HL-60/S4 treated with phorbol 12-myristate 13-acetate at 8.2 ng/mL for 4 days and 3 days (cell line): ENCODE measurements at regions not wholly inside any gene's neighbourhood (a gene's known extent, or its start where the extent isn't known, plus 50 kb on each side); places are given as distances from the start of the nearest gene placed in this dataset.

Experiments used
- in situ Hi-C: fragments of 300-500 bp; cut with MboI; formaldehyde crosslinking; loops from 2 replicates; pipeline ENCODE4 v1.15.0; 2022; ENCODE audit warnings: low sequenced_read_pairs

DNA sequence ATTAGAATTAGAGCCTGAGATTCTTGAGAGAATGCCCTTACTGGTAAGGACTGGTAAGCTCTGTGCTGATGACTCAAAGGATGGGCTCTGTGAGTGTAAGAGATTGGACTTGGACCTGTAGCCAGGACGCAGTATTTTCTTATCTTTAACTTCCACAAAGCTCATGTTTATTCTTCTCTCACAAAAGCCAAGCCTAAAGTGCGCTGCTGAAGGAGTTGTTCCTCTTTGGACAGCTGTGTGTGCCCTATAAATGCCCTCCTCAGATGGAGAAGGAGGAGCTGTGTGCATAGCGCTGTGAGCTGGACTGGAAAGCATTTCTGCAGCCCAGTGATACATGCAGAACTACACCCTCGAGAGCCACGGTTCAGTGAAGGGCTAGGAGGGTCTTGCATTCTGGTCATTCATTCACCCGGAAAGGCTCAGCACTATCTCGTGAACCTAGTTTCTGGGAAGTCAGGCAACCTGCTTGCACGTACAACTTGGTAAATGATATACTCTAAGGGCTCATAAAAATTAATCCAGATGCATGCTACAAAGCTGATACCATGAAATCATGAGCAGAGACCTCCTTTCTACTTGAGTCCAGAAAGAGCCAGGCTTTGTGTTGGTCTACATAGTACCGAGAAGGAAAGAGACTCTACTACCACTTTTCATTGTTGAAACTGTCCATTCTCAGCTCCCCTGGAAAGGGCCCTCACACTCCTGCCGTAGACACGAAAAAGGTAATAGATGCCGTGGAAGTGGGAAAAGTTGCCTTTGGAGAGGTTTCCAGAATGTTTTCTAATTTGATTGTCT, 103.0 kb upstream of the TBL1XR1 start:
- in situ Hi-C loops, result no loop called here

DNA sequence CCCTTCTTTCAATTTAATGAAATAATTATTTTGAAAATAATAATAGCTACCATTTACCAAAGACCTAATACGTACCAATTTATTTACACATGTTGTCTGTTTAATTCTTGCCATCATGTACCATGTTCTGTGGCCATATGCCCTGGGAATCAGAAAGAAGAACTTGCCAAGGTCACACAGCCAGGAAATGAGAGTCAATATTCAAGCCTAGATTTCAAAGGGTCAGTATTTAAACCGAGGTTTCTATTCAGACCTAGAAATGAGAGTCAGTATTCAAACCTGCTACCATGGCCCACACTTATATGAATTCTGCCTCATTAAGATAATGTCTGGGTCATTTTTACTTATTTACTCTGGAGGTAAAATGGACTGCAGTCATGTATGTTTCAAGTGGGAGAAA, 103.6 kb upstream of the TBL1XR1 start:
- in situ Hi-C loops, result no loop called here

DNA sequence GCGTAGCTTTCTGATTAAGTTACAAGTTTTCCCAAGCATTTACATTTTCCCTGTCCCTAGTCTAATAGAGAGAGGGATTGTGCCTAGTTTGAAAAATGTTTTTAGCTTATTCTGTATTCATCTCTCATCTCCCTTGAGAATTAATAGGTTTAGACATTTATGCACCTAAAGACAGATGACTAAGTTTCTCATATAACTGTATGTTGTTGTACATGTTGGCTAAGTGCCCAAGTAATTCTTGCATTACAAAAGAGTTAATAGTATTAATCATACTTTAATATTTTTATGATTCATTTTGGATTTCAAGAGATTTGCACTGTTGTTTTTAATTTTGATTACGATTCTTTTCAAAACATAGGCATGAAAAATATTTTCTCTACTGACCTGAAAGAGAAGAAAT, 109.0 kb upstream of the TBL1XR1 start:
- in situ Hi-C loops, result no loop called here

DNA sequence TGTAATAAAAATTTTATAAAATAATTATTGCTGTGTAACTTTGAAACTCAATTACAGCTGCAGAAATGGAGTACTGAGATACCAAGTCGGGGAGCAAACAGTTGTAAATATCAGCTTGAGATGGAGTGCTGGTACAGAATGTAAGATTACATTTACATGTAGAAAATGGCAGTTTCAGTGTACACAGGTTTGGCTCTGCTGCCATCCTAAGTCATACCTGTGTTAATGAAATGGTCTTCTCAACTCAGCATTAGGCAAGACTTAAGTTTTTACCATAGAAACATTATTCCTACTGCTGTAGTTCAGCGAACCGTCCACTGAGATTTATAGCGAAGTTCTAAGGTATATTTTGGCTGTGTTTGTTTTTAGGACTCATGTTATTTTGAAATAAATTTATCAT, 110.1 kb upstream of the TBL1XR1 start:
- in situ Hi-C loops, result no loop called here

DNA sequence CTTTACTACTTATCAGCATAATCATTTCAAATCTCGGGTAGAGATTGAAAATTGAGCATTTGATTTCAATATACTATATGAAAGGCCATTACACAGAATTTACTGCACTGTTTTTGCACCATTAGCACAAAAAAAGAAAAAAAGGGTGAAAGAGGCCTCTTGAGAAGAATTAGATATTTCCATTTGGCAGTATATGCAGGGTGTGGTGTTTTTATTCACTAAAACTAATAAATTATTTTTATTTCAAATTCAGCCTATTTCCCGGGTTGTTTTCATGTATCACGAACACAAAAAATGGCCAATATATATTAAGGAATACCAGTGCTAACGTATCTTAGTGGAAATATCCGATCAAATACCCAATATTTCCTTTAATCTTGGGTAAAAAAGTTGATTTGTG, 110.5 kb upstream of the TBL1XR1 start:
- in situ Hi-C loops, result no loop called here

DNA sequence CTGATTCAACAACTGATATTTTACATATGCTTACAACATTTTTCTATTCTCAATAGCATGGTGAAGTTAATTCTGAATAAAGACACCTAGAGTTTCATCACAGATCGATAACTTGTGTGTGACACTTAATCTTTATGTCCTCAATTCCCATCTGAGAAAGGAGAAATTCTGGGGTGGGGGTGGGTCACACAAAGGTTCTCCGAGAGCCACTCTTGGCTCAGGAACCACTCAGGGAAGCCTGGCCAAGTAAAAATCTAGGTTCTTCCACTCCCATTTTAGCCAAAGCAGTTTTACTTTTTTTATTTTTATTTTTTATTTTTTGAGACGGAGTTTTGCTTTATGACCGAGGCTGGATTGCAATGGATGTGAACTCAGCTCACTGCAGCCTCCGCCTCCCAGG, 111.0 kb upstream of the TBL1XR1 start:
- in situ Hi-C loops, result no loop called here

DNA sequence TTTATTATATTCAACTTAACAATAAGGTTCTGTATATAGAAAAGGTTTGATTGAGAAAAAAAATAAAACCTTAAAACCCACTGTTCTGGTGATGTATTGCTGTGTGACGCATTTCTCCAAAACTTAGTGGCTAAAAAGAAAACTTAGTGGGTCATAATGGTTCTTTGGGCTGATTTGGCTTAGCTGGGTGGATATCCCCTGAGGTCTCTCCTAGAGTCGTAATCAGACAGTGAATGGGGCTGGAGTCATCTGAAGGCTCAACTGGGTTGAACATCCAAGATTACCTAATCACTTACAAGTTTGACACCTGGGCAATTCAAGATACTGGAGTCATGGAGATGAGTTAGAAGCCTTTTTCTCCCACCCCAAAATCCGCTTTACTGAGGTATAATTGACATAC, 111.6 kb upstream of the TBL1XR1 start:
- in situ Hi-C loops, result no loop called here

DNA sequence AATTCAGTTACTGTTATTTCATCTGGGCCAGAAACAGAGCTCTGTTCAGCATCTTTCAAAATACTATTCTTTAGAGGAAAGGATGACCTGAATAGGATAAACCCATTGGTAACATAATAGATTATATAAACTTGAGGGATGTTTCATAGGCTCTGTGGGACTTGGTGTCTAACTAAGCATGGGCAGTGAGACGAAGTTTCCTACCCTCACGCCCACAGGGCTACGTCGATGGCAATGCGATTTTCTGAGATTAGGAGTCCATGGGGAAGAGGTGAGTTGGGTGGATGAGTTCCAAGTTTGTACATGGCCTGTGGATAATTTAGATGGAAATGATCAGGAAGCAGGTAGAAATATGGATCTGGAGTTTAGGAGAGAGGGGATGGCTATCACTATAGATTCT, 115.2 kb upstream of the TBL1XR1 start:
- in situ Hi-C loops, result no loop called here

DNA sequence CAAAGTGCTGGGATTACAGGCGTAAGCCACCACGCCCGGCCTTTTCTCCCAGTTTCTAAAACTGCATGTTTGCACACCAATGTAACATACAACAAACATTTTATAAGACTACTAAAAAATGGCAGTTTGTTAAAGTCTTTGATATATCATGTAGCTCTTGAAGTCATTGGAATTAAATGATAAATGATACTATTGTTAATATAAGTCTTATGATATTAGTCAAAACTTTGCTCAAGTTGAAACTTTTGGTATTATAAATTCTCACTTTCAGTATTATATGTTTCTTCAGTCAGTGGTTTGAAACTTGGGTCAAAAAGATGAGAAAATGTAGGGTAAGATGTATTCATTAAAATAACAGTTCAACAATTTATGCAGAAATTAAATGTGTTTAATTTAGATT, 117.6 kb upstream of the TBL1XR1 start:
- in situ Hi-C loops, result no loop called here

DNA sequence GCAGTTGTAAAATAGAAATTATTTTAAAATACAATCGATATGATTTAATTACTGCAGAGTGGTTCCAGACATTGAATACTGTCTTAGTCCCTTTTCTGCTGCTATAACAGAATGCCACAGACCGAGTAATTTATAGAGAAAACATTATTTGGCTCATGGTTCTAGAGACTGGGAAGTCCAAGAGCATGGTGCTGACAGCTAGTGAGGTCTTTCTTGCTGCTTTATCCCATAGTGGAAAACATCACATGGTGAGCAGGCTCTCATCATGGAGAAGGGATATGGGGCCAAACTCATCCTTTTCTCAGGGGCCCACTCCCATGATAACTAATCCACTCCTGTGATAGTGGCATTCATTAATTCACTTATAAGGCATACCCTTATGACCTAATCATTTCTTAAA, 120.0 kb upstream of the TBL1XR1 start:
- in situ Hi-C loops, result no loop called here

DNA sequence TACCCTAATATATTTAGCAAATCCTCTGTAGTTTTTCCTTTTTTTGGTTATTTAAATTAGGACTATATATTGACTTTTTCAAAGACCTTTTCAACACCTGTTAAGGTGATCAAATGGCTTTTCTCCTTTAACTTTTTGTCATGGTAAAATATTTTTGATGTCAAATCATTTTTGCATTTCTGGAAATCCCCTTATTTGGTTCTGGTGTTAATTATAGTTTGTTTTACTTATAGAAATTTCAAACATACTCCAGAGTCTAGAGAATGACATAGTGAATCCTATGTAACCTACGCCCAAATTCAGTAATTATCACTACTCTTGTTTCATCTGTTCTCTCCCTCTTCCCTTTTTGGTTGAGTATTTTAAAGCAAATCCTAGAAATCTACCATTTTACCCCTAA, 121.3 kb upstream of the TBL1XR1 start:
- in situ Hi-C loops, result no loop called here

DNA sequence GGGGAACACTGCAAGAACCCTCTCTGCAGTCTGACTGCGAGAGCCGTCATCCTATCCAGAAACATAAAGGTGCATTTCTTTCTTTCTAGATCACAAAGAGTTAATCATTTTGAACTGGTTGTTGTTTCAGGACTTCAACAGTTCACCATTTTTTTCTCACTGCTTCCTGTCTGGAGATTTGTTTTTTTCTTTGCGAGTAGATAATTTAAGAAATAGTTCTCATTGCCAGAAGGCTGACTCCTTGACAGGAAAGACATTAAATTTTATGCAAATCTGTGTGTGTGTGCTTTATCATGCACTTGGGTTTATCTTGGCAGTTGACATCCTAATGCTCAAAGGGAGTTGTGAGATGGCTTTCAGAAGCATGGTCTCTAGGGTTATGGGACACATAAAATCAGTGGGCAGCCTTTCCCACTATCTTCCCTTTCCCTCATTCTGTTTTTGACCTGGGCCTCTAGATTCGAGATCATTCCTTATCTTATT, 123.5 kb upstream of the TBL1XR1 start:
- in situ Hi-C loops, result no loop called here

DNA sequence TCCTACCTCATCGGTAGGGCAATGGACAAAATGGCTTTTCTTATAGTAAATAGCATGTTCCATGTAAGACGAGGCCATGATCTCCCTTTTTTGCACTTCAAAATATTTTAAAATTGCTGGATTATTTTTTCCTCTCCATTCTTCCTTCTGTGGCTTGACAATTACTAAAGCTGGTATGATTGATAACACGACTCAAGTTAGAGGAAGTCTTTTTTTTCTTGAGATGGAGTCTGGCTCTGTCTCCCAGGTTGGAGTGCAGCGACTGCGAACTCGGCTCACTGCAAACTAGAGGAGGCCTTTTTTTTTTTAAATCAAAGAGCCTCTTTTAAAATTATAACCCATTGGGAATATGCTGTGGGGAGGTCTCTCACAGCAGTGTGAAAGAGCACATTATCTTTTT, 124.5 kb upstream of the TBL1XR1 start:
- in situ Hi-C loops, result no loop called here

DNA sequence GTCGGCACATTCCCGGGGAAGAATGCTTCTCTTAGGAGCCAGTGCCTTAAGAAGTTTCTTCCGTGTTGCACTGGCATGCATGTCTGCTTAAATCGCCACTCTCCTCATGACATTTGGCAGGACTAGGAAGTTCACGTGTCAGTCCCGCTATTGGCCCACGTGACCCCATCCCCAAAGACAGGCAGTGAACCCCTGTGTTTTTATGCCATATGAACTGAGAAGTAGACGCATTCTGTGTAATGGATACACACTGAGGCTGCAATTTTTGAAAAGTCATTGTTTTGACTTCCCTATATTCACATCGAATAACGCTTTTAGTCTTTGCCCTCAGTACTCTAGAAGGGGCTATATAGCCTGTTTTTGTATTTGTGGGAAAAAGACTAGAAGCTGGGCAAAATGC, 125.6 kb upstream of the TBL1XR1 start:
- in situ Hi-C loops, result no loop called here

DNA sequence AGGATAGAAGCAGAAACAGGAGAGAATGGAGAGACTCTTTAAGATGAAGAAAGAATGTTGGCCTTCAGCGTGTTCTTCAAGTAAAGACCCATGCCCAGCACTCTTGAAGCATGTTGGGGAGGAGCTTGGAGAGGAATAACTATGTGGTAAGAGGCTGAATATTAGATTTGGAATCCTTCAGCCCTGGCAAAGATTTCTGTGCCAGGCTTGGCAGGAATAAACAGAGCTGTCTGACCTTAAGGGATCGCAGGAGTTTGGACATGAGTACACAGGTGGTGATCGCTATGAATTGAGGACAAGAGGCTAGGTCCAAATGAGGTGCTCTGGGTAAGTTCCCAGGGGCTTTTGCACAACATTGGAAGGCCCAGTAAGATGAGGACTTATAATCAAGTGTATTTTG, 132.6 kb upstream of the TBL1XR1 start:
- in situ Hi-C loops, result no loop called here

DNA sequence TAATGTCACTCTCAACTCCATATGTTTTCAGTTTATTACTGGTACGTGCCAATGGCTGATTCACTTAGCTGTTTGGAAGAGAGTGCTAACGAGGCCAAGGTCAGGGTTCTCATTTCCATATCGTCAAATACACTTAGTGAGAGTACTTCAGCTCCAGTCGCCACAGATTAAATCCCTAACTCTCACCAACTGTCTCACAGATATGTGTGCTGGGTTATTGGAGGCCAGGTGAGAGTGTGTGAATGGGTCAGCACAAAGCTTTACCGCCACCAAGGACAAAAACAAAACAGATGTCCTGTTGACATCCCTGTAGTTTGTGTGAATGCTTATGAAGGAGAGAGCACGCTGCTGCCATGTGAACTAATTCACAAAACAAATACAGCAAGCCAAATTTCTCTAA, 133.5 kb upstream of the TBL1XR1 start:
- in situ Hi-C loops, result no loop called here

DNA sequence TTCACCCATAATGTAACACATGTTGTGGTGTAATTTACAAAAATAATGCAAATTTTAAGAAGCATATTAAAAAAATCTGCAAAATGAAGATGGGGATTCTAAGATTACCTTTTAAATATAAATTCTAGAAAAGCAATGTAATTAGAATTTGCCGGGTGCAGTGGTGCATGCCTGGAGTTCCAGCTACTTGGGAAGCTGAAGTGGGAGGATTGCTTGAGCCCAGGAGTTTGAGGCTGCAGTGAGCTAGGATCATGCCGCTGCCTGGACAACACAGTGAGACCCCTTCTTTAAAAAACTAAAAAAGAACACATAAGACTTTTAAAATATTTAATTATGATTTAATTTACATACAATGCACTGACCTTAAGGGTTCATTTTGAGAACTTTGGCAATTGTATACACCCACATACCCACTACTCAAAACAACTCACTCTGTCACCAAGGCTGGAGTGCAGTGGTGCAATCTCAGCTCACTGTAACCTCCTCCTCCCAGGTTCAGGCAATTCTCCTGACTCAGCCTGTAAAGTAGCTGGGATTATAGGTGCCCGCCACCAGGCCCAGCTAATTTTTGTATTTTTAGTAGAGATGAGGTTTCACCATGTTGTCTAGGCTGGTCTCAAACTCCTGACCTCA, 134.0 kb upstream of the TBL1XR1 start:
- in situ Hi-C loops, result no loop called here

DNA sequence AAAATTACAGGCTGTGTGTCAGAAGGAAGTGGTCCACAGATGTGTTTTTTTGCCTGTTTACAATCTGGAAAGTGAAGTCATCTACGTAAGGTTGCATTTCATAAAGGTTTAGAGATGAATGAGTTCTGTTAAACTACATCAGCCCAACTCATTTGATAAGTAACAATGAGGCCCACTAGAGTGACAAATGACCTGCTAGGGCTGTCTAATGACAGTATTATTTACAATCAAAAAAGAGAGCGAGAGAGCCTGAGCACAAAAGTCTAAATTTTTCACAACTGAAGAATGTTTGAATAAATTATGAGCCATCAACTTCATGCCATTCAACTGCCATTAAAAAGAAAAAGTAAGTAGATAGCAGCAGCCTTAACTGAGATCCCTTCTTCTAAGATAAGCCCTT, 135.7 kb upstream of the TBL1XR1 start:
- in situ Hi-C loops, result no loop called here

DNA sequence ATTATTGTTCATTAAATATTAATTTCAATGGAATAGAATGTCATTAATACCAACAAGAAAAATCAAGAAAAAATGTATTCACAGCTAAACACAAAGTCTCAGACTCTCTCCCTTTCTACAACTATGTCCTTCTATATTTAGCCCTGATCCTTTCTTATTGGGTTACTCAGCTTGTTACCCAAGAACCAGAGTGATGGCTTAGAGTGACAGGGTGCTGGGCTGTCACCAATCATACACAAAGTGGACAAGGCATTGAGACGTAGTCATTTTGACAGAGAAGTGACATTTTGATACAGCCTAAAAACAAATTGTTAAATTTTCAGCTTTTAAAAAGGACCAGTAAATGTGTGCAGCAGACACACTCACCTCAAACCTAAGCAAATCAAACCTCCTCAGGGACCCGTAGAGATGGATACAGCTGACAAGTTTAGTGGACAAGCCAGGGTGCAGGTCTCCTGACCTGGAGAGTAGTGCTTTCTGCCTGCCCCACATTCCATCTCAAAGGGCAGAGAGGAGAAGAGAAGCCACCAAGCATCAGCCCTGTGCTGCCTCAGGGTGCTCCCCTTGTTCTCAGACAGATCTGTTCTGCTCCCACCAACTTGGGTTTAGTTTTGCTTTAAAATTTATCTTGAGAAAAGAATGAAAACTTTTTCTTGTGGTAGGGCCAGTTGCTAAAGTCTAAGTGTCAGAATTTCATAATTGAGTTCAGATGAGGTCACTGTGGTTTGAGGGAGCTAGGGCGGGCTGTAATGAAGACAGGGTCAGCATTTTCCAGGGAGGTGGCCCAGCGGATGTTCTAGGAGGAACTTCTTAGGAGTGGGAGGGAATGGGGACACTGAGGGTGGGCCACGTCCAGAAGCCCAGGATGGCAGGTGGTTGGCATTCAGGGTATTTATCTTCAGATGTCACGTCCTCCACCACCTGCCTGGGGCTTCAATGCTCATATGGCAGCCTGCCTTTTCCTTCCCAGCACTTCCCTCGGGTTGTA, 136.5 kb upstream of the TBL1XR1 start:
- in situ Hi-C loops, result no loop called here

DNA sequence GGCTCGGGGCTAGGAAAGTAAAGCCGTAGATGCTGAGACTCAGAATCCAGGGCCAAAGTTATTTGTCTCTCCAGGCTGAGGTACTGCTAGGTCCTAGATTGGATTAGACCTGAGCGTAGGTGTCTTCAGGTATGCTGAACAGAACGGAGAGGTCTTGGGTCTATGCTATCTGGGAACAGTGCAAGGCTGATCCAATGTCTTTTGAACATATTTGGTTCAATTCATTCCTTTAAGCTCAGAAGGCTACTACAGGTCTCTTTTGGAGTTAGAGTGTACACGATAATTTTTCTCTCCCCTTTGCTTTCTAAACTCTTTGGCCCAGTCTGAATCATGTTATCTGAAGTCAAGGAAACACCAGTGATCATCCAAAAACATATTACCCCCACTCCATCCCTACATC, 137.5 kb upstream of the TBL1XR1 start:
- in situ Hi-C loops, result no loop called here

DNA sequence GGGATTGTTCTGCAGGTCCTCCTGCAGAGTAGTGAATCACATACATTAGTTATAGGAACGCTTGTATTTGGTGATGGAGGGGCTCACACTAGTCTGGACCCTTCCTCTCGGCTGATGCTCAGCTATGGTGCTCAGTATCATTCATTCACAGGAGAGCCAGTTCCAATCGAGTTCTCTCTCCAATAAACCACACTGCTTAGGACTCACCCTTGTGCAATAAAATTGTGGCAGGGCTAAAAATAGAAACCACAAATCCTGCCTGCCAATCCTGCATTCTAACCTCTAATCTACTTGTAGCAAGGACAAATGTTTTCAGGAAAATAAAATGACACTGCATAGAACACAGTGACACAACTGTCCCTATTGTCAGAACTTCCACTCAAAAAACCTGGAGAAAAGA, 138.4 kb upstream of the TBL1XR1 start:
- in situ Hi-C loops, result no loop called here
